ENCODE measurements at regions not wholly inside any gene's neighbourhood (a gene's known extent, or its start where the extent isn't known, plus 50 kb on each side); places are given as distances from the start of the nearest gene placed in this dataset.

- TF ChIP-seq CTCF (conservative IDR thresholded peaks at IDR 0.05 in 1 of 2, IDR thresholded peaks at IDR 0.05 in 1 of 2; ENCODE audit: low read depth in 1 of 2, low read length in 2 of 2) (no peak), EZH2 (IDR thresholded peaks at IDR 0.05; ENCODE audit: low read length, missing control alignments) (no peak)
Measured at GRCh38 chr1:112263042-112263441, 133.0 kb upstream of the CTTNBP2NL start.

All from fibroblast of lung (primary cell).